ENCODE measurements at regions not wholly inside any gene's neighbourhood (a gene's known extent, or its start where the extent isn't known, plus 50 kb on each side); places are given as distances from the start of the nearest gene placed in this dataset.

- no peak for DNase-seq
- no peaks in the 10 kb centered on the region for H3K27me3 ChIP-seq
- H3K4me1 ChIP-seq, result peaks cover 0 to 6% (median 0%) of the 10 kb centered on the region in 4 donors
- H3K9me3 ChIP-seq, result no peaks in the 10 kb centered on the region
- no peak overlapping the region for H3K4me3 ChIP-seq
- no peaks in the 10 kb centered on the region for H3K36me3 ChIP-seq
- TF ChIP-seq CTCF (IDR thresholded peaks at IDR 0.05), result no peak
- H3K27ac ChIP-seq, result no peak overlapping the region
- intact Hi-C loops (cut with DNase I; ENCODE audit: low total_unique reads), result no loop called here
These were observed 440.9 kb downstream of the IRS1 start for GRCh38 chr2:226358688-226359087.

DNA sequence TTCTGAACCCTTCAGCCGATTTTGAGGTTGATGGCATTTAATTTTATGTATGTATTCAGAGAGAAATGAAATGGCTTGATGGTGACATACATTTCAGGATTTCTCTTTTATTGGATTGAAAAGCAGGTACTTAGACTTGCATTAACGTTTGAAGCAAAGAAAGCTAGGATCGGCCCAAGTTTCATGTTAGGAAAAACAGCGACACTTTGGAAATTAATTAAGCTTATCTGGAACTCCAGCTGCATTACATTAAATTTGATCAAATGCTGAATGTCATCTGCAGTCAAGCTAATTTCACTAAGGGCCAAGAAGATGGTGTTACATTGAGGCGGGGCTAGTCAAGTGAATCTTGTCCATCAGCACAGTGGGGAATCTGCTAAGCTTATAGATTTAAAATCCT, 441.8 kb downstream of the IRS1 start:
- Histone ChIP-seq H3K27me3 (no peaks in the 10 kb centered on the region), H3K9me3 (no peaks in the 10 kb centered on the region), H3K36me3 (no peaks in the 10 kb centered on the region), H3K4me1 (peaks cover 0 to under 1% (median 0%) of the 10 kb centered on the region in 4 donors), H3K27ac (no peak overlapping the region), H3K4me3 (no peak overlapping the region)
- no peak for DNase-seq
- intact Hi-C loops (cut with DNase I; ENCODE audit: low total_unique reads), result no loop called here
- no peak for TF ChIP-seq CTCF (IDR thresholded peaks at IDR 0.05)

GRCh38 chr2:226355600-226355999, 444.0 kb downstream of the IRS1 start:
- no peaks in the 10 kb centered on the region for H3K27me3 ChIP-seq
- no peaks in the 10 kb centered on the region for H3K4me1 ChIP-seq
- H3K9me3 ChIP-seq, result no peaks in the 10 kb centered on the region
- H3K4me3 ChIP-seq, result no peak overlapping the region
- no peaks in the 10 kb centered on the region for H3K36me3 ChIP-seq
- intact Hi-C loops (cut with DNase I; ENCODE audit: low total_unique reads), result no loop called here
- DNase-seq, result no peak
- no peak for TF ChIP-seq CTCF (IDR thresholded peaks at IDR 0.05)
- no peak overlapping the region for H3K27ac ChIP-seq

DNA sequence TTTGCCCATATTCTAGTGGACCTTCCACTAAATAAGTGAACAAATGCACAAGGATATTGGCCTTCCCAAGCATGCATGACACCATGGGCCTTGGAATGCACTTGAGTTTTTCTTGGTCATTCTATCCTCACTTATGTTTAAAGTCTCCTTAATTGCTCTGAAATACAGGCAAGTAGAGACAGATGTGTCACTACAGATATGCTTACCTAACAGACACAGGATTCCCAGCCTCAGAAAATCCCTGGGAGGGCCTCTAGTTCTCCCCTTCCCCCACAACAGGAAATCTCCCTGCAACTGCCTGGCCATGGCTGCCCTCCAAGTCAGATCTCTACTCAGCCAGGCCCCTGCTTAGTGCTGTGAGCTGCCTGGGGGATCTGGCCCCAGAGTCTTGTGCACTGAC, 445.2 kb downstream of the IRS1 start:
- intact Hi-C loops (cut with DNase I; ENCODE audit: low total_unique reads), result no loop called here
- Histone ChIP-seq H3K36me3 (no peaks in the 10 kb centered on the region), H3K27ac (no peak overlapping the region), H3K4me1 (no peaks in the 10 kb centered on the region), H3K27me3 (no peaks in the 10 kb centered on the region), H3K9me3 (no peaks in the 10 kb centered on the region), H3K4me3 (no peak overlapping the region)
- no peak for TF ChIP-seq CTCF (IDR thresholded peaks at IDR 0.05)
- no peak for DNase-seq

- no peaks in the 10 kb centered on the region for H3K4me1 ChIP-seq
- no peak overlapping the region for H3K4me3 ChIP-seq
- H3K9me3 ChIP-seq, result no peaks in the 10 kb centered on the region
- H3K36me3 ChIP-seq, result no peaks in the 10 kb centered on the region
- no peak overlapping the region for H3K27ac ChIP-seq
- DNase-seq, result no peak
- TF ChIP-seq CTCF (IDR thresholded peaks at IDR 0.05), result no peak
- no peaks in the 10 kb centered on the region for H3K27me3 ChIP-seq
- intact Hi-C loops (cut with DNase I; ENCODE audit: low total_unique reads), result no loop called here
These were observed 446.6 kb downstream of the IRS1 start for GRCh38 chr2:226352941-226353560.

GRCh38 chr2:226351711-226352110, 447.9 kb downstream of the IRS1 start:
- intact Hi-C loops (cut with DNase I; ENCODE audit: low total_unique reads), result no loop called here
- Histone ChIP-seq H3K4me1 (no peaks in the 10 kb centered on the region), H3K9me3 (no peaks in the 10 kb centered on the region), H3K27ac (no peak overlapping the region), H3K27me3 (no peaks in the 10 kb centered on the region), H3K4me3 (no peak overlapping the region), H3K36me3 (no peaks in the 10 kb centered on the region)
- no peak for DNase-seq
- no peak for TF ChIP-seq CTCF (IDR thresholded peaks at IDR 0.05)
